Urinary bladder (tissue), 3 donors: ENCODE measurements at regions not wholly inside any gene's neighbourhood (a gene's known extent, or its start where the extent isn't known, plus 50 kb on each side); places are given as distances from the start of the nearest gene placed in this dataset.

Source experiments
- DNase-seq: peaks from one replicate; pipeline ENCODE4 v3.0.0-alpha.2; 2015; ENCODE audit errors: extremely low spot score
- H3K27ac ChIP-seq: one replicate; pipeline ENCODE4 v1.5.1; 2013; ENCODE audit warnings: low read depth, mild to moderate bottlenecking, moderate library complexity
- H3K36me3 ChIP-seq: one replicate; pipeline ENCODE4 v1.6.1; 2013; ENCODE audit warnings: mild to moderate bottlenecking, moderate library complexity; ENCODE audit not compliant: insufficient read depth
- H3K4me1 ChIP-seq: one replicate; pipeline ENCODE4 v1.6.1; 2013; ENCODE audit warnings: mild to moderate bottlenecking, moderate library complexity; ENCODE audit not compliant: insufficient read depth
- H3K4me3 ChIP-seq: one replicate; pipeline ENCODE4 v1.5.1; 2013; ENCODE audit warnings: low read depth, low read length
- WGBS: extraction: QIAGEN DNeasy Blood & Tissue Kit; methylation state at CpG from one replicate; pipeline ENCODE4 v1.1.7; 2013; 5-methylcytosine and 5-hydroxymethylcytosine counted together
- donor health status: healthy with polysubstance abuse.
- donor health status: healthy.

- Histone ChIP-seq H3K27ac (no peak overlapping the region), H3K4me1 (no peaks in the 10 kb centered on the region), H3K36me3 (no peaks in the 10 kb centered on the region), H3K4me3 (no peak overlapping the region)
- no peak for DNase-seq
- WGBS: 98% methylated on average over 6 of the region's 6 CpGs
Measured at GRCh38 chr6:167525774-167526173, 200.9 kb downstream of the TTLL2 start.

- Histone ChIP-seq H3K27ac (no peak overlapping the region), H3K36me3 (no peaks in the 10 kb centered on the region), H3K4me3 (no peak overlapping the region), H3K4me1 (no peaks in the 10 kb centered on the region)
- DNase-seq: no peak
- WGBS: 84% methylated on average over 23 of the region's 23 CpGs
Measured at GRCh38 chr6:167526465-167527368, 201.8 kb downstream of the TTLL2 start.

- H3K36me3 ChIP-seq: no peaks in the 10 kb centered on the region
- no peaks in the 10 kb centered on the region for H3K4me1 ChIP-seq
- WGBS: 63% methylated on average over 2 of the region's 2 CpGs
- no peak overlapping the region for H3K27ac ChIP-seq
- H3K4me3 ChIP-seq: no peak overlapping the region
- DNase-seq: no peak
Measured at GRCh38 chr6:167528239-167528638, 203.4 kb downstream of the TTLL2 start.

- H3K4me1 ChIP-seq: no peaks in the 10 kb centered on the region
- no peak overlapping the region for H3K27ac ChIP-seq
- no peak overlapping the region for H3K4me3 ChIP-seq
- WGBS: 88% methylated on average over 6 of the region's 6 CpGs
- H3K36me3 ChIP-seq: no peaks in the 10 kb centered on the region
- no peak for DNase-seq
Measured at GRCh38 chr6:167528976-167529375, 204.1 kb downstream of the TTLL2 start.

- no peak overlapping the region for H3K27ac ChIP-seq
- no peak for DNase-seq
- WGBS: 88% methylated on average over 11 of the region's 11 CpGs
Measured at GRCh38 chr6:167529444-167530335, 204.8 kb downstream of the TTLL2 start.

GRCh38 chr6:167530951-167531350, 206.1 kb downstream of the TTLL2 start:
- no peak overlapping the region for H3K27ac ChIP-seq
- no peaks in the 10 kb centered on the region for H3K36me3 ChIP-seq
- H3K4me3 ChIP-seq: no peak overlapping the region
- no peak for DNase-seq
- WGBS: 46% methylated on average over 16 of the region's 16 CpGs
- no peaks in the 10 kb centered on the region for H3K4me1 ChIP-seq

More at GRCh38 chr6:167529444-167530335, 204.8 kb downstream of the TTLL2 start:
- Histone ChIP-seq H3K4me3 (no peak overlapping the region), H3K4me1 (no peaks in the 10 kb centered on the region), H3K36me3 (no peaks in the 10 kb centered on the region)

GRCh38 chr6:167532410-167533288, 207.8 kb downstream of the TTLL2 start:
- DNase-seq: no peak
- no peaks in the 10 kb centered on the region for H3K36me3 ChIP-seq
- no peak overlapping the region for H3K4me3 ChIP-seq
- H3K4me1 ChIP-seq: no peaks in the 10 kb centered on the region
- 90% methylated on average over 17 of the region's 17 CpGs for WGBS
- no peak overlapping the region for H3K27ac ChIP-seq

GRCh38 chr6:167533851-167534250, 209.0 kb downstream of the TTLL2 start:
- H3K4me1 ChIP-seq: no peaks in the 10 kb centered on the region
- no peak overlapping the region for H3K4me3 ChIP-seq
- DNase-seq: no peak
- no peaks in the 10 kb centered on the region for H3K36me3 ChIP-seq
- H3K27ac ChIP-seq: no peak overlapping the region
- WGBS: 61% methylated on average over 5 of the region's 5 CpGs

GRCh38 chr6:167537816-167538215, 212.9 kb downstream of the TTLL2 start:
- H3K36me3 ChIP-seq: no peaks in the 10 kb centered on the region
- no peak for DNase-seq
- WGBS: 95% methylated on average over 2 of the region's 2 CpGs
- no peaks in the 10 kb centered on the region for H3K4me1 ChIP-seq
- H3K4me3 ChIP-seq: no peak overlapping the region
- no peak overlapping the region for H3K27ac ChIP-seq

- Histone ChIP-seq H3K27ac (no peak overlapping the region), H3K4me3 (no peak overlapping the region), H3K4me1 (no peaks in the 10 kb centered on the region), H3K36me3 (no peaks in the 10 kb centered on the region)
- DNase-seq: no peak
- WGBS: 63% methylated on average over 4 of the region's 4 CpGs
Measured at GRCh38 chr6:167538746-167539145, 213.9 kb downstream of the TTLL2 start.

- Histone ChIP-seq H3K36me3 (no peaks in the 10 kb centered on the region), H3K27ac (no peak overlapping the region), H3K4me1 (no peaks in the 10 kb centered on the region), H3K4me3 (no peak overlapping the region)
- DNase-seq: no peak
- 93% methylated on average over 7 of the region's 7 CpGs for WGBS
Measured at GRCh38 chr6:167540796-167541195, 215.9 kb downstream of the TTLL2 start.

- 96% methylated on average over 6 of the region's 6 CpGs for WGBS
- Histone ChIP-seq H3K27ac (no peak overlapping the region), H3K4me3 (no peak overlapping the region), H3K4me1 (no peaks in the 10 kb centered on the region), H3K36me3 (no peaks in the 10 kb centered on the region)
- DNase-seq: no peak
Measured at GRCh38 chr6:167541544-167541943, 216.7 kb downstream of the TTLL2 start.
